ENCODE measurements at regions not wholly inside any gene's neighbourhood (a gene's known extent, or its start where the extent isn't known, plus 50 kb on each side); places are given as distances from the start of the nearest gene placed in this dataset.

DNA sequence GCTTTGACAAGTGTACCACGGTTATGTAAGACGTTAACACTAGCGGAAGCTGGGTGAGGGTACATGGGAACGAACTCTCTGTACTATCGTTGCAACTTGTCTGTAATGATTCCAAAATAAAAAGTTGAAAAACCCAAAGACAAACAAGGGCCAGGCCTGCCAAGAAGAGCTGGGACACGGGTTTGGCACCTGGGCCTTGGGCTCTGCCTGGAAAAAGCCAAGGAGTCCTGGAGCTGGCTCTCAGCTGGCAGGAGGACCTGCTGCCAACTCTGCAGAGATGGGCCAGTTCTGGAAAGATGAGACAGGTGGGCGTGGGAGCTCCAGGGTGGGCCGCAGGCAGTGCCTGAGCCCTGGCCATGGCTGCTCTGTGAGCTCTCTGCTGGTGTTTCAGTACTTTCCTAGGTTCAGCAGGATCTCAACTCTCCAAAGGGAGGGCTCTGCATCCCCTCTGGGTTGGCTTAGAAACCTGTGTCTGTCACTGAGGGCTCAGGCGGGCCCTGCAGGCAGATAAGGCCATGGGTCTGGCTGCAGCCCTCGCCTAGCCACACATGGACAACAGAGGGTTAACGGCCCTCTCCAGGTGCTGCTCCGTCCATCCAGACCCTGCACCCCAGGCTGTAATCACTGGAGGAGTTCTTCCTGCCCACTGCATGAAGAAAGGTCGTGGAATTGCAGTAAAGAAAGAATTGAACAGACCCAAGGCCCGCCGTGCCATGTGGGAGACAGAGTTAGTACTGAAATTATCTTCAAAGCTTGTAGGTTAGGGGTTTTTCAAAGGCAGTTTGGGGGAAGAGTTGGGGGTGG is 89.9 kb downstream of the RHOB start:
- H3K27ac ChIP-seq (ENCODE audit: insufficient read depth, low read depth, low read length) = no peak overlapping the region
- dilution Hi-C loops (cut with MboI; ENCODE audit: extremely low pct_ligation_motif_present, low sequenced_read_pairs) = no loop called here
- no peak overlapping the region for H3K9ac ChIP-seq (replicated peaks; ENCODE audit: extremely low read depth, insufficient read depth, low read length)
- intact Hi-C loops (cut with micrococcal nuclease) = no loop called here
- ChIA-PET POLR2A (no interaction called here), CTCF (no interaction called here)
- no peaks in the 10 kb centered on the region for H3K9me1 ChIP-seq (replicated peaks; ENCODE audit: control insufficient read depth, extremely low read depth, insufficient read depth, low read length)
- FAIRE-seq = peak; percentile 15
- no peaks in the 10 kb centered on the region for H3K27me3 ChIP-seq (ENCODE audit: control insufficient read depth in 2 of 2, insufficient read depth in 2 of 2, low read length in 2 of 2)
- peaks cover 18% of the 10 kb centered on the region for H3K4me1 ChIP-seq (ENCODE audit: control insufficient read depth, extremely low read depth, insufficient read depth, low read length)
- no peaks in the 10 kb centered on the region for H3K9me3 ChIP-seq (replicated peaks; ENCODE audit: control insufficient read depth, insufficient read depth, low read length)
- no peak overlapping the region for H2AFZ ChIP-seq (ENCODE audit: low read depth, low read length)
- H4K20me1 ChIP-seq (replicated peaks; ENCODE audit: control insufficient read depth, extremely low read depth, insufficient read depth, low read length) = no peaks in the 10 kb centered on the region
- H3K4me3 ChIP-seq (replicated peaks in 1 of 3; ENCODE audit: insufficient read depth in 1 of 3, low read depth in 1 of 3, low read length in 3 of 3) = no peak overlapping the region
- no peak for TF ChIP-seq POLR2A (IDR thresholded peaks at IDR 0.05; ENCODE audit: low read depth, low read length)
- TF ChIP-seq POLR2AphosphoS5 (IDR thresholded peaks at IDR 0.05; ENCODE audit: insufficient read depth, low read depth, low read length) = no peak
- TF ChIP-seq FOS (IDR thresholded peaks at IDR 0.05; ENCODE audit: borderline replicate concordance, insufficient read depth, low read length) = no peak
- no peak for TF ChIP-seq EZH2 (IDR thresholded peaks at IDR 0.05; ENCODE audit: borderline replicate concordance, low read depth, low read length, severe bottlenecking)
- TF ChIP-seq, protein P1, sequence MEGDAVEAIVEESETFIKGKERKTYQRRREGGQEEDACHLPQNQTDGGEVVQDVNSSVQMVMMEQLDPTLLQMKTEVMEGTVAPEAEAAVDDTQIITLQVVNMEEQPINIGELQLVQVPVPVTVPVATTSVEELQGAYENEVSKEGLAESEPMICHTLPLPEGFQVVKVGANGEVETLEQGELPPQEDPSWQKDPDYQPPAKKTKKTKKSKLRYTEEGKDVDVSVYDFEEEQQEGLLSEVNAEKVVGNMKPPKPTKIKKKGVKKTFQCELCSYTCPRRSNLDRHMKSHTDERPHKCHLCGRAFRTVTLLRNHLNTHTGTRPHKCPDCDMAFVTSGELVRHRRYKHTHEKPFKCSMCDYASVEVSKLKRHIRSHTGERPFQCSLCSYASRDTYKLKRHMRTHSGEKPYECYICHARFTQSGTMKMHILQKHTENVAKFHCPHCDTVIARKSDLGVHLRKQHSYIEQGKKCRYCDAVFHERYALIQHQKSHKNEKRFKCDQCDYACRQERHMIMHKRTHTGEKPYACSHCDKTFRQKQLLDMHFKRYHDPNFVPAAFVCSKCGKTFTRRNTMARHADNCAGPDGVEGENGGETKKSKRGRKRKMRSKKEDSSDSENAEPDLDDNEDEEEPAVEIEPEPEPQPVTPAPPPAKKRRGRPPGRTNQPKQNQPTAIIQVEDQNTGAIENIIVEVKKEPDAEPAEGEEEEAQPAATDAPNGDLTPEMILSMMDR (IDR thresholded peaks at IDR 0.05; ENCODE audit: extremely low read depth in 1 of 2, insufficient read depth in 1 of 2, low read depth in 1 of 2, low read length in 2 of 2) = no peak
- TF ChIP-seq, protein P2, sequence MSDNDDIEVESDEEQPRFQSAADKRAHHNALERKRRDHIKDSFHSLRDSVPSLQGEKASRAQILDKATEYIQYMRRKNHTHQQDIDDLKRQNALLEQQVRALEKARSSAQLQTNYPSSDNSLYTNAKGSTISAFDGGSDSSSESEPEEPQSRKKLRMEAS (IDR thresholded peaks at IDR 0.05; ENCODE audit: insufficient read depth, insufficient read length) = no peak
- TF ChIP-seq JUN (IDR thresholded peaks at IDR 0.05; ENCODE audit: borderline replicate concordance, insufficient read depth, insufficient read length, low read depth) = no peak
- no peak for TF ChIP-seq MYC (IDR thresholded peaks at IDR 0.05; ENCODE audit: low read depth, low read length)
- no peak for TF ChIP-seq GATA2 (IDR thresholded peaks at IDR 0.05; ENCODE audit: insufficient read depth, insufficient read length, low read depth, low read length)
- DNase-seq (ENCODE audit: low read depth, low spot score) = no peak
- H3K4me2 ChIP-seq (ENCODE audit: insufficient read depth, low read length) = no peak overlapping the region
- BruUV-seq (replicated peaks) = no TSS peak
- no peaks in the 10 kb centered on the region for H3K79me2 ChIP-seq (ENCODE audit: control insufficient read depth, insufficient read depth, low read length)
- no peaks in the 10 kb centered on the region for H3K36me3 ChIP-seq (ENCODE audit: control insufficient read depth in 2 of 2, extremely low read depth in 1 of 2, insufficient read depth in 2 of 2, low read length in 2 of 2)

Measured in endothelial cell of umbilical vein (primary cell).